ENCODE measurements at regions not wholly inside any gene's neighbourhood (a gene's known extent, or its start where the extent isn't known, plus 50 kb on each side); places are given as distances from the start of the nearest gene placed in this dataset.

- H3K4me3 ChIP-seq (ENCODE audit: low read length) = no peak overlapping the region
- TF ChIP-seq CTCF (IDR thresholded peaks at IDR 0.05; ENCODE audit: insufficient read depth, low read depth, low read length, missing control alignments) = no peak
- no peak for DNase-seq (ENCODE audit: low read depth)
Observed at GRCh38 chr2:190785334-190785733, 95.3 kb upstream of the GLS start.

GRCh38 chr2:190786404-190787166 is 94.0 kb upstream of the GLS start:
- no peak overlapping the region for H3K4me3 ChIP-seq (ENCODE audit: low read length)
- TF ChIP-seq CTCF (IDR thresholded peaks at IDR 0.05; ENCODE audit: insufficient read depth, low read depth, low read length, missing control alignments) = no peak
- no peak for DNase-seq (ENCODE audit: low read depth)

- TF ChIP-seq CTCF (IDR thresholded peaks at IDR 0.05; ENCODE audit: insufficient read depth, low read depth, low read length, missing control alignments) = no peak
- no peak for DNase-seq (ENCODE audit: low read depth)
- H3K4me3 ChIP-seq (ENCODE audit: low read length) = no peak overlapping the region
Observed at GRCh38 chr2:190787743-190788235, 92.8 kb upstream of the GLS start.

GRCh38 chr2:190789074-190790004 is 91.3 kb upstream of the GLS start:
- no peak for TF ChIP-seq CTCF (IDR thresholded peaks at IDR 0.05; ENCODE audit: insufficient read depth, low read depth, low read length, missing control alignments)
- DNase-seq (ENCODE audit: low read depth) = no peak
- no peak overlapping the region for H3K4me3 ChIP-seq (ENCODE audit: low read length)

GRCh38 chr2:190791347-190791975 is 89.2 kb upstream of the GLS start:
- DNase-seq (ENCODE audit: low read depth) = peak; percentile 84
- TF ChIP-seq CTCF (IDR thresholded peaks at IDR 0.05; ENCODE audit: insufficient read depth, low read depth, low read length, missing control alignments) = no peak
- no peak overlapping the region for H3K4me3 ChIP-seq (ENCODE audit: low read length)

- no peak for TF ChIP-seq CTCF (IDR thresholded peaks at IDR 0.05; ENCODE audit: insufficient read depth, low read depth, low read length, missing control alignments)
- DNase-seq (ENCODE audit: low read depth) = no peak
Observed at GRCh38 chr2:190791976-190792575, 88.5 kb upstream of the GLS start.

More at GRCh38 chr2:190791976-190792575, 88.5 kb upstream of the GLS start:
- no peak overlapping the region for H3K4me3 ChIP-seq (ENCODE audit: low read length)
